ENCODE measurements at regions not wholly inside any gene's neighbourhood (a gene's known extent, or its start where the extent isn't known, plus 50 kb on each side); places are given as distances from the start of the nearest gene placed in this dataset.

- Histone ChIP-seq H3K36me3 (ENCODE audit: insufficient read depth, low read length) (no peaks in the 10 kb centered on the region), H3K27me3 (ENCODE audit: insufficient read depth, low read length, poor library complexity, severe bottlenecking) (no peaks in the 10 kb centered on the region), H3K9me3 (ENCODE audit: low read length) (no peaks in the 10 kb centered on the region), H3K4me1 (ENCODE audit: insufficient read depth, low read length) (no peaks in the 10 kb centered on the region), H3K4me3 (ENCODE audit: low read length) (no peak overlapping the region), H3K27ac (ENCODE audit: low read depth, low read length) (no peak overlapping the region)
- Mint-ChIP-seq H3K27ac (no peak overlapping the region), H3K36me3 (no peaks in the 10 kb centered on the region), H3K9me3 (peaks cover 3 to 17% (median 7%) of the 10 kb centered on the region in 5 donors), H3K4me3 (no peak overlapping the region), H3K27me3 (no peaks in the 10 kb centered on the region), H3K4me1 (no peaks in the 10 kb centered on the region)
- CTCF ChIA-PET, result no interaction called here
- POLR2A ChIA-PET, result no interaction called here
- DNase-seq, result no peak
These were observed 1235.3 kb downstream of the FSTL5 start for GRCh38 chr4:160928482-160928881.

GRCh38 chr4:160947653-160948052 is 1216.1 kb downstream of the FSTL5 start:
- no peak overlapping the region for H3K4me3 ChIP-seq (ENCODE audit: low read length)
- no peak overlapping the region for H3K27ac ChIP-seq (ENCODE audit: low read depth, low read length)
- Mint-ChIP-seq H3K27ac (no peak overlapping the region), H3K9me3 (peaks cover 5 to 32% (median 15%) of the 10 kb centered on the region in 5 donors), H3K27me3 (no peaks in the 10 kb centered on the region), H3K36me3 (no peaks in the 10 kb centered on the region), H3K4me3 (no peak overlapping the region), H3K4me1 (no peaks in the 10 kb centered on the region)
- ChIA-PET POLR2A (no interaction called here), CTCF (no interaction called here)
- H3K36me3 ChIP-seq (ENCODE audit: insufficient read depth, low read length), result no peaks in the 10 kb centered on the region
- DNase-seq, result no peak
- H3K27me3 ChIP-seq (ENCODE audit: insufficient read depth, low read length, poor library complexity, severe bottlenecking), result no peaks in the 10 kb centered on the region
- no peaks in the 10 kb centered on the region for H3K9me3 ChIP-seq (ENCODE audit: low read length)
- H3K4me1 ChIP-seq (ENCODE audit: insufficient read depth, low read length), result no peaks in the 10 kb centered on the region

GRCh38 chr4:160956875-160957274 is 1206.9 kb downstream of the FSTL5 start:
- H3K4me3 Mint-ChIP-seq, result no peak overlapping the region
- CTCF ChIA-PET, result no interaction called here

GRCh38 chr4:160969925-160970324 is 1193.9 kb downstream of the FSTL5 start:
- H3K36me3 ChIP-seq (ENCODE audit: insufficient read depth, low read length), result no peaks in the 10 kb centered on the region
- Mint-ChIP-seq H3K4me1 (no peaks in the 10 kb centered on the region), H3K27ac (no peak overlapping the region), H3K4me3 (no peak overlapping the region), H3K9me3 (peaks cover 5 to 23% (median 10%) of the 10 kb centered on the region in 5 donors), H3K27me3 (no peaks in the 10 kb centered on the region), H3K36me3 (no peaks in the 10 kb centered on the region)
- no peak overlapping the region for H3K27ac ChIP-seq (ENCODE audit: low read depth, low read length)
- no peaks in the 10 kb centered on the region for H3K9me3 ChIP-seq (ENCODE audit: low read length)
- ChIA-PET CTCF (no interaction called here), POLR2A (no interaction called here)
- H3K4me1 ChIP-seq (ENCODE audit: insufficient read depth, low read length), result no peaks in the 10 kb centered on the region
- no peaks in the 10 kb centered on the region for H3K27me3 ChIP-seq (ENCODE audit: insufficient read depth, low read length, poor library complexity, severe bottlenecking)
- no peak overlapping the region for H3K4me3 ChIP-seq (ENCODE audit: low read length)
- DNase-seq, result no peak

More at GRCh38 chr4:160956875-160957274, 1206.9 kb downstream of the FSTL5 start:
- Histone ChIP-seq H3K4me3 (ENCODE audit: low read length) (no peak overlapping the region), H3K4me1 (ENCODE audit: insufficient read depth, low read length) (no peaks in the 10 kb centered on the region), H3K9me3 (ENCODE audit: low read length) (no peaks in the 10 kb centered on the region), H3K27ac (ENCODE audit: low read depth, low read length) (no peak overlapping the region), H3K27me3 (ENCODE audit: insufficient read depth, low read length, poor library complexity, severe bottlenecking) (no peaks in the 10 kb centered on the region), H3K36me3 (ENCODE audit: insufficient read depth, low read length) (no peaks in the 10 kb centered on the region)
- no peaks in the 10 kb centered on the region for H3K36me3 Mint-ChIP-seq
- POLR2A ChIA-PET, result no interaction called here
- H3K27me3 Mint-ChIP-seq, result no peaks in the 10 kb centered on the region
- no peaks in the 10 kb centered on the region for H3K4me1 Mint-ChIP-seq
- no peak for DNase-seq
- peaks cover 4 to 18% (median 7%) of the 10 kb centered on the region in 5 donors for H3K9me3 Mint-ChIP-seq
- H3K27ac Mint-ChIP-seq, result no peak overlapping the region

GRCh38 chr4:160980091-160980490 is 1183.7 kb downstream of the FSTL5 start:
- no peaks in the 10 kb centered on the region for H3K36me3 Mint-ChIP-seq
- no peak overlapping the region for H3K4me3 Mint-ChIP-seq
- H3K4me1 Mint-ChIP-seq, result no peaks in the 10 kb centered on the region
- no peak overlapping the region for H3K4me3 ChIP-seq (ENCODE audit: low read length)
- H3K27me3 ChIP-seq (ENCODE audit: insufficient read depth, low read length, poor library complexity, severe bottlenecking), result no peaks in the 10 kb centered on the region
- POLR2A ChIA-PET, result no interaction called here
- H3K9me3 ChIP-seq (ENCODE audit: low read length), result no peaks in the 10 kb centered on the region
- H3K27me3 Mint-ChIP-seq, result no peaks in the 10 kb centered on the region
- no peaks in the 10 kb centered on the region for H3K4me1 ChIP-seq (ENCODE audit: insufficient read depth, low read length)
- no peaks in the 10 kb centered on the region for H3K36me3 ChIP-seq (ENCODE audit: insufficient read depth, low read length)
- peaks cover 0 to 15% (median 13%) of the 10 kb centered on the region in 5 donors for H3K9me3 Mint-ChIP-seq
- H3K27ac ChIP-seq (ENCODE audit: low read depth, low read length), result no peak overlapping the region
- CTCF ChIA-PET, result no interaction called here
- H3K27ac Mint-ChIP-seq, result no peak overlapping the region
- DNase-seq, result no peak

- no peaks in the 10 kb centered on the region for H3K27me3 ChIP-seq (ENCODE audit: insufficient read depth, low read length, poor library complexity, severe bottlenecking)
- no peaks in the 10 kb centered on the region for H3K9me3 ChIP-seq (ENCODE audit: low read length)
- Mint-ChIP-seq H3K9me3 (peaks cover 2 to 14% (median 7%) of the 10 kb centered on the region in 5 donors), H3K4me3 (no peak overlapping the region), H3K4me1 (no peaks in the 10 kb centered on the region), H3K27me3 (no peaks in the 10 kb centered on the region), H3K36me3 (no peaks in the 10 kb centered on the region), H3K27ac (no peak overlapping the region)
- no peaks in the 10 kb centered on the region for H3K4me1 ChIP-seq (ENCODE audit: insufficient read depth, low read length)
- H3K4me3 ChIP-seq (ENCODE audit: low read length), result no peak overlapping the region
- ChIA-PET CTCF (no interaction called here), POLR2A (no interaction called here)
- H3K36me3 ChIP-seq (ENCODE audit: insufficient read depth, low read length), result no peaks in the 10 kb centered on the region
- no peak overlapping the region for H3K27ac ChIP-seq (ENCODE audit: low read depth, low read length)
- DNase-seq, result no peak
These were observed 1182.7 kb downstream of the FSTL5 start for GRCh38 chr4:160981083-160981482.

- ChIA-PET CTCF (no interaction called here), POLR2A (no interaction called here)
These were observed 1180.8 kb downstream of the FSTL5 start for GRCh38 chr4:160983035-160983434.

GRCh38 chr4:161002386-161002785 is 1161.4 kb downstream of the FSTL5 start:
- Histone ChIP-seq H3K27ac (ENCODE audit: low read depth, low read length) (no peak overlapping the region), H3K4me3 (ENCODE audit: low read length) (no peak overlapping the region), H3K27me3 (ENCODE audit: insufficient read depth, low read length, poor library complexity, severe bottlenecking) (no peaks in the 10 kb centered on the region), H3K36me3 (ENCODE audit: insufficient read depth, low read length) (no peaks in the 10 kb centered on the region), H3K9me3 (ENCODE audit: low read length) (no peaks in the 10 kb centered on the region), H3K4me1 (ENCODE audit: insufficient read depth, low read length) (no peaks in the 10 kb centered on the region)
- Mint-ChIP-seq H3K4me1 (no peaks in the 10 kb centered on the region), H3K36me3 (no peaks in the 10 kb centered on the region), H3K4me3 (no peak overlapping the region), H3K27me3 (no peaks in the 10 kb centered on the region), H3K27ac (no peak overlapping the region), H3K9me3 (peaks cover 0 to 11% (median 4%) of the 10 kb centered on the region in 5 donors)
- ChIA-PET CTCF (no interaction called here), POLR2A (no interaction called here)
- DNase-seq, result no peak

More at GRCh38 chr4:160983035-160983434, 1180.8 kb downstream of the FSTL5 start:
- no peaks in the 10 kb centered on the region for H3K4me1 Mint-ChIP-seq
- Histone ChIP-seq H3K9me3 (ENCODE audit: low read length) (no peaks in the 10 kb centered on the region), H3K27ac (ENCODE audit: low read depth, low read length) (no peak overlapping the region), H3K4me3 (ENCODE audit: low read length) (no peak overlapping the region), H3K27me3 (ENCODE audit: insufficient read depth, low read length, poor library complexity, severe bottlenecking) (no peaks in the 10 kb centered on the region), H3K4me1 (ENCODE audit: insufficient read depth, low read length) (no peaks in the 10 kb centered on the region), H3K36me3 (ENCODE audit: insufficient read depth, low read length) (no peaks in the 10 kb centered on the region)
- no peak overlapping the region for H3K4me3 Mint-ChIP-seq
- DNase-seq, result no peak
- peaks cover 2 to 14% (median 11%) of the 10 kb centered on the region in 5 donors for H3K9me3 Mint-ChIP-seq
- H3K36me3 Mint-ChIP-seq, result no peaks in the 10 kb centered on the region
- no peaks in the 10 kb centered on the region for H3K27me3 Mint-ChIP-seq
- no peak overlapping the region for H3K27ac Mint-ChIP-seq
